Psoas muscle (tissue), 7 donors: ENCODE measurements at regions not wholly inside any gene's neighbourhood (a gene's known extent, or its start where the extent isn't known, plus 50 kb on each side); places are given as distances from the start of the nearest gene placed in this dataset.
A peak's percentile ranks its signal among the peaks of the same experiment; 100 is the strongest.

Experiments
- ATAC-seq, 4 donors: fragments of 200-7000 bp; cut with Tn5 transposase; one replicate each; pipeline ENCODE4 v1.9.1; 2020; ENCODE audit warnings: moderate library complexity in 3 of 4, mild to moderate bottlenecking in 2 of 4
- DNase-seq, 2 donors: peaks; one replicate each; pipeline ENCODE4 v3.0.0-alpha.2; 2020
- H3K27ac ChIP-seq: fragments of 200-600 bp; one replicate; pipeline ENCODE4 v1.8.0; 2022
- H3K27me3 ChIP-seq, 3 donors: fragments of 200-600 bp in 1 of 3; one replicate each; pipeline versions ENCODE4 v1.6.1 to v1.8.0; 2013 to 2022; ENCODE audit warnings: low read length in 2 of 3, mild to moderate bottlenecking in 2 of 3, moderate library complexity in 1 of 3; ENCODE audit not compliant: insufficient read depth in 3 of 3
- H3K36me3 ChIP-seq, 2 donors: fragments of 200-600 bp in 1 of 2; one replicate each; pipeline versions ENCODE4 v1.6.1 to v1.8.0; 2013 to 2022; ENCODE audit warnings: low read depth in 1 of 2, mild to moderate bottlenecking in 1 of 2, moderate library complexity in 1 of 2; ENCODE audit not compliant: insufficient read depth in 1 of 2
- H3K4me1 ChIP-seq: fragments of 200-600 bp; one replicate; pipeline ENCODE4 v1.8.0; 2022
- H3K4me3 ChIP-seq: fragments of 200-600 bp; one replicate; pipeline ENCODE4 v1.8.0; 2022; ENCODE audit warnings: mild to moderate bottlenecking
- H3K9me3 ChIP-seq: fragments of 200-600 bp; one replicate; pipeline ENCODE4 v1.8.0; 2022
- CTCF ChIP-seq: fragments of 200-600 bp; IDR thresholded peaks from one replicate; pipeline ENCODE4 v1.8.0; 2022; ENCODE audit warnings: antibody characterized with exemption
- WGBS, 3 donors: extraction: QIAGEN DNeasy Blood & Tissue Kit; methylation state at CpG; one replicate each; pipeline versions ENCODE4 v1.1.6 to v1.1.7; 2013; 5-methylcytosine and 5-hydroxymethylcytosine counted together
- intact Hi-C, 2 donors: fragments of 100-400 bp; cut with DNase I; formaldehyde crosslinking; loops; one replicate each; pipeline versions ENCODE4 v1.11.0 to v1.14.2; 2022
- donor health status: healthy with polysubstance abuse.
- donor health status: DM: no; HTN: no; CAD: no; lungs with moderate emphysema.
- donor health status: Bipolar disorder and iron deficiency.
- donor health status: healthy.
- donor health status: DM: yes; HTN: yes; CAD: no.
- donor health status: DM: no; HTN: no; CAD: no.
- donor health status: DM: yes; HTN: yes; CAD: no.

DNA sequence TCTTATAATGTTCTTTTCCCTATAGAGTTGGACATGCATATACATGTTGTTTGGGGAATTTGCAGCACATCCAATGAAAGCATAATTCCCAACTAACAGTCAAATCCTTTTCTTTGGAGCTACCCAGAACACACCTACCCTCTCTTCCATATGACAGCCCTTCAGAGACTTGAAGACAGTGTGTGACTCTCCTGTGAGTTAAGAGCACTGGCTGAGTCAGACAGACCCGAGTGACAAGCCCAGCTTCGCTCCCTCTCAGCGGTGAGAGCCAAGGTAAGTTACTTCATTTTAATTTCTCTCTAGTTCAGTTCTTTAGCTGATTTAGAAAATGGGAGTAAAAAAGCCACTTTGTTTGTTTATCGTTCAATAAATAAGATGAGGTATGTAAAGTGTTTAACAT lies 86.3 kb downstream of the RTL9 start:
- no peak overlapping the region for H3K4me3 ChIP-seq
- 55 to 71% (median 68%) methylated on average over 4 of the region's 4 CpGs for WGBS, 3 donors
- DNase-seq (no peak), ATAC-seq (no peak)
- no peaks in the 10 kb centered on the region for H3K4me1 ChIP-seq
- peaks cover 0 to 25% (median 0%) of the 10 kb centered on the region in 3 donors for H3K27me3 ChIP-seq
- H3K36me3 ChIP-seq, result no peaks in the 10 kb centered on the region
- no peak for TF ChIP-seq CTCF
- H3K9me3 ChIP-seq, result no peaks in the 10 kb centered on the region
- intact Hi-C loops, result no loop called here
- H3K27ac ChIP-seq, result no peak overlapping the region

DNA sequence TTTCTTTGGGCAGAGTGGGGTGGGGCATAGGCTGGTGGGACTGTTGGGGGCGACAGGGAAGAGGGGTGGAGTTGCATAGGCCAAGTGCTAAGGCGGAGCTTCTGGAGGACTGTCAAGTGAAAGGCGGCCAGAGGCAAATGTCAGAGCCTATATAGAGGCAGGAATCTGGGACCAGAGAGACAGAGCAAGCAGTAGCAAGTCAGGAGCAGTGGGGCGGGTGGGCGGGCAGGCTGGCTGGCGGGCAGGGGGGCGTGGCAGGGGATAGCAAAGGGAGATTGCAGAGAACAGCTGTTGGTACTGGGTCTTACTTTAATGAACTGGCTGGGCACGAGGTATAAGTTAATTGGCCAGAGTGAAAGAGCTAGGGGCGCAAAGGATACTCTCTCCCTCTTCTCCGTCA lies 89.8 kb downstream of the RTL9 start:
- intact Hi-C loops, result no loop called here
- Histone ChIP-seq H3K4me1 (no peaks in the 10 kb centered on the region), H3K27ac (no peak overlapping the region), H3K27me3 (peaks cover 0 to 16% (median 0%) of the 10 kb centered on the region in 3 donors), H3K36me3 (no peaks in the 10 kb centered on the region), H3K9me3 (no peaks in the 10 kb centered on the region), H3K4me3 (no peak overlapping the region)
- 61 to 70% (median 67%) methylated on average over 5 to 10 of the region's 10 CpGs for WGBS, 3 donors
- DNase-seq, result no peak
- TF ChIP-seq CTCF, result no peak
- no peak for ATAC-seq

DNA sequence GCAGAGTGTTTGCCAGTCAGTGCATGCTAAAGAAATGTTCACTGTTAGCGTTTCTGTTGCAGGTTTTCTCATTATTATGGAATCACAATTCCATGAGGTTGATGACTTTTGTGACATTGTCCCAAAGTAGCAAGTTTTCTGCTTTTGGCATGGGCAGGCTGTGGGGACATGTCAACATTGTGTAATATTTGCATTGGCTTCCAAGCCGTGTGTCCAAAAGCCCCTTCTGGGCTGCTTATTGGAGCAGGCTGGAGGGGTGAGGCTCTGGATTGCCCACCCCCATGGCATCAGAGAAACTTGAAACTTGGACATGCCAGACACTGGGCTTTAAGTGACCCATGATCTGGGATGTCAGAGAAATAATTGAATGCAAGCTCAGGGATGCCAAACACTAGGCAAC lies 90.7 kb downstream of the RTL9 start:
- intact Hi-C loops, result no loop called here
- DNase-seq (no peak), ATAC-seq (no peak)
- H3K27me3 ChIP-seq, result peaks cover 0 to 16% (median 0%) of the 10 kb centered on the region in 3 donors
- H3K27ac ChIP-seq, result no peak overlapping the region
- TF ChIP-seq CTCF, result no peak
- H3K36me3 ChIP-seq, result no peaks in the 10 kb centered on the region
- 54 to 68% (median 58%) methylated on average over 2 of the region's 2 CpGs for WGBS, 3 donors
- H3K4me3 ChIP-seq, result no peak overlapping the region
- no peaks in the 10 kb centered on the region for H3K4me1 ChIP-seq
- H3K9me3 ChIP-seq, result no peaks in the 10 kb centered on the region

DNA sequence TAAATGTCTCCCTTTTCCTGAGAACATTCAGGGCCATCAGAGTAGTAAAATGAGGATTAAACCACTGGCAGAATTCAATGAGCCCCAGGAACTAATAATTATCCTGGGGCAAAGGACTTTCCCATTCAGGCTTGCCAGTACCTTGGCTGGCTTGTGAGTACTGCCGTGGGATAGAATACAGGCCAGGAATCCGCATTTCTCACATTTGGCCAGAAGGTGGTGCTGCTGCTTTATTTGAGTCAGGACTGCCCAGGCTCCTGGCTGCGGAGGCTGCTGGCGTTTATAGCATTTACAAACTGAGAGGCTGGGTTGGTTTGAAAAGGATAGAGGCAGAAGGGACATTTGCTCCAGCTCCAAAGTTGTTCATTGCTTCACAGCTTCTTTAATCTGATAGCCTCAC lies 91.4 kb downstream of the RTL9 start:
- no peaks in the 10 kb centered on the region for H3K4me1 ChIP-seq
- no peak overlapping the region for H3K27ac ChIP-seq
- intact Hi-C loops, result loop anchor here (2.0 to 10.0 kb wide), 5 partner anchors 215 to 795 kb away; no protein-coding TSS in a partner anchor
- WGBS, 3 donors, result 1 to 2% (median 1%) methylated on average over 4 of the region's 4 CpGs
- no peaks in the 10 kb centered on the region for H3K36me3 ChIP-seq
- peak; percentile 76 for TF ChIP-seq CTCF
- no peak overlapping the region for H3K4me3 ChIP-seq
- ATAC-seq (peak; percentile 81 to 90 (median 88)), DNase-seq (peak; percentile 56 to 79)
- H3K9me3 ChIP-seq, result no peaks in the 10 kb centered on the region
- H3K27me3 ChIP-seq, result peaks cover 0 to 13% (median 0%) of the 10 kb centered on the region in 3 donors

- intact Hi-C loops, result loop anchor here (5.0 to 10.0 kb wide), 3 partner anchors 210 to 790 kb away; no protein-coding TSS in a partner anchor
- H3K9me3 ChIP-seq, result no peaks in the 10 kb centered on the region
- WGBS, 3 donors, result 23 to 31% (median 25%) methylated on average over 7 of the region's 7 CpGs
- peaks cover 0 to 22% (median 0%) of the 10 kb centered on the region in 3 donors for H3K27me3 ChIP-seq
- TF ChIP-seq CTCF, result no peak
- H3K4me3 ChIP-seq, result no peak overlapping the region
- H3K4me1 ChIP-seq, result no peaks in the 10 kb centered on the region
- no peaks in the 10 kb centered on the region for H3K36me3 ChIP-seq
- DNase-seq (no peak), ATAC-seq (no peak)
- H3K27ac ChIP-seq, result no peak overlapping the region
Observed at GRCh38 chrX:110454336-110454735, 95.7 kb downstream of the RTL9 start.
